ENCODE measurements at regions not wholly inside any gene's neighbourhood (a gene's known extent, or its start where the extent isn't known, plus 50 kb on each side); places are given as distances from the start of the nearest gene placed in this dataset.
"Not testable (repeated sequence)": the region's sequence is repeated elsewhere in the genome, so short reads cannot be mapped to it uniquely, and the experiment has no call there.

GRCh38 chr18:63071701-63072141 is 247.8 kb downstream of the BCL2 start:
- DNase-seq: no peak
- no peak overlapping the region for H3K27ac Mint-ChIP-seq
- peaks cover 10% of the 10 kb centered on the region for H3K4me1 Mint-ChIP-seq
- H3K4me3 Mint-ChIP-seq: no peak overlapping the region
- H3K36me3 Mint-ChIP-seq: no peaks in the 10 kb centered on the region
- H3K27me3 Mint-ChIP-seq: peaks cover 3% of the 10 kb centered on the region
- H3K9me3 Mint-ChIP-seq: no peaks in the 10 kb centered on the region

- Mint-ChIP-seq H3K9me3 (no peaks in the 10 kb centered on the region), H3K36me3 (no peaks in the 10 kb centered on the region), H3K27me3 (no peaks in the 10 kb centered on the region), H3K4me1 (peaks cover 10% of the 10 kb centered on the region), H3K4me3 (no peak overlapping the region), H3K27ac (no peak overlapping the region)
- no peak for DNase-seq
Observed at GRCh38 chr18:63070767-63071502, 248.6 kb downstream of the BCL2 start.

DNA sequence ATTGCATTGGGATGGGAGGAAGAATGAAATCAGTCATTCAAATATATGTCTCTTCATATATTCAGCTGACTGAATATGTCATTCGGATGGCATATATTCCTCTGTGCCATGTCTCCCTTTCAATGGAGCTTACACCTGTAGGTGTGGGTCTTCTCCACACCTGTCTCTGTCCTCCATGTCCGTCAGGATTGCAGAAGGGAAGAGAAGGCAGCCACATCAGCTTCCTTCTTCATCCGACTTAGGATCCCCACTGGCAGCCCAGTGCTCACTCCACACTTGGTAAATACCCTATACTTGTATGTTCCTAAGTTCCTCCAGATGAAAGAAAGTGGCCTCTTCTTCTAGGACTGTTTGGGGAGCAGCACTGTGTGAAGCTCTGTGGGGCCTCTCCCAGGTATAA is 250.1 kb downstream of the BCL2 start:
- Mint-ChIP-seq H3K9me3 (no peaks in the 10 kb centered on the region), H3K27ac (no peak overlapping the region), H3K4me1 (no peaks in the 10 kb centered on the region), H3K27me3 (no peaks in the 10 kb centered on the region), H3K4me3 (no peak overlapping the region), H3K36me3 (no peaks in the 10 kb centered on the region)
- no peak for DNase-seq

DNA sequence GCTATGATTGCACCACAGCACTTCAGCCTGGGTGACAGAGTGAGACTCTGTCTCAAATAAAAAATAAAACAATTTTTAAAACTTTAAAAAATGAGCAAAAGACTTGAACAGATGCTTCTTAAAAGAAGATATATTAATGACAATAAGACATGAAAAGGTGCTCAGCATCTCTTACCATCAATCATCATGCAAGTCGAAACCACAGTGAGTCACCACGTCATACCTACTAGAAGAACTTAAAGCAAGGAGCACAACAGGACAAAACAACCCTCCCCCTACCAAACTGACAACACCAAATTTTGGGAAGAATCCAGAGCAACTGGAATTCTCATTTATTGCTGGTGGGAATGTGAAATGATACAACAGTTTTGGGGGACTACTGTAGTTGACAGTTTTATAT is 251.6 kb downstream of the BCL2 start:
- Mint-ChIP-seq H3K4me1 (no peaks in the 10 kb centered on the region), H3K27me3 (no peaks in the 10 kb centered on the region), H3K4me3 (no peak overlapping the region), H3K27ac (no peak overlapping the region), H3K36me3 (no peaks in the 10 kb centered on the region), H3K9me3 (no peaks in the 10 kb centered on the region)
- no peak for DNase-seq

- H3K9me3 Mint-ChIP-seq: no peaks in the 10 kb centered on the region
- H3K36me3 Mint-ChIP-seq: no peaks in the 10 kb centered on the region
- no peak for DNase-seq
- H3K27ac Mint-ChIP-seq: no peak overlapping the region
- H3K4me3 Mint-ChIP-seq: no peak overlapping the region
- no peaks in the 10 kb centered on the region for H3K27me3 Mint-ChIP-seq
- no peaks in the 10 kb centered on the region for H3K4me1 Mint-ChIP-seq
Observed at GRCh38 chr18:63065172-63065571, 254.4 kb downstream of the BCL2 start.

DNA sequence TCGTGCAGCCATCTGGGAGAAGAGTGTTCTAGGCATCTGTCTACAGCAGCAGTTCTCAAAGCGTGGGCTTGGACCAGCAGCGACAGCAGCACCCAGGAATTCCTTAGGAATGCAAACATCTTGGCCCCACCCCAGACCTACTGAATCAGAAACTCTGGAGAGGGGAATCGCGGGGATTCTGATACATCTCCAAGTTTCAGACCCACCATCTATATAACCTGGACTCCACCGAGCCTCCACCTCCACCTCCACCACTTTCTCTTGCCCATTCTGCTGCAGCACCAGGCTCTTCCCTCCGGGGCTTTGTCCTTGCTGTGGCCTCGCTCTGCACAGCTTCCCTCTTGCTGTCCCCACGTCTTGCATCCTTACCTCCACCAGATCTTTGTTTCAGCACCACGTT is 256.4 kb downstream of the BCL2 start:
- H3K9me3 Mint-ChIP-seq: no peaks in the 10 kb centered on the region
- H3K27ac Mint-ChIP-seq: no peak overlapping the region
- H3K4me1 Mint-ChIP-seq: no peaks in the 10 kb centered on the region
- H3K36me3 Mint-ChIP-seq: no peaks in the 10 kb centered on the region
- no peak for DNase-seq
- no peak overlapping the region for H3K4me3 Mint-ChIP-seq
- no peaks in the 10 kb centered on the region for H3K27me3 Mint-ChIP-seq

DNA sequence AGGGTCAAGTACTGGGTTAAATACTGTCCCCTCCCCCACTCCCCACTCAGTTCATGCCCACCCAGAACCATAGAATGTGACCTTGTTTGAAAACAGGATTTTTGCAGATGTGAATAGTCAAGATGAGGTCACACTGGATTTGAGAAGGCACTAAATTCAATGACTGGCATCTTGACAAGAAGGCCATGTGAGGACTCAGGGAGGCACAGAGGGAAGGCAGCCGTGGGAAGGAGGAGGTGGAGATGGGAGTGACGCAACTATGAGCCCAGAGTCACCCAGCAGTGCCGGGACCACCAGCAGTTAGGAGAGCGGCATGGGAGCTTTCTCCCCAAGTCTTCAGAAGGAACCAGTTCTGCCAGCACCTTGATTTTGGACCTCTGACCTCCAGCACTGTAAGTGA is 257.3 kb downstream of the BCL2 start:
- no peak for DNase-seq
- no peaks in the 10 kb centered on the region for H3K27me3 Mint-ChIP-seq
- H3K4me3 Mint-ChIP-seq: no peak overlapping the region
- H3K27ac Mint-ChIP-seq: no peak overlapping the region
- H3K9me3 Mint-ChIP-seq: no peaks in the 10 kb centered on the region
- no peaks in the 10 kb centered on the region for H3K4me1 Mint-ChIP-seq
- H3K36me3 Mint-ChIP-seq: no peaks in the 10 kb centered on the region

DNA sequence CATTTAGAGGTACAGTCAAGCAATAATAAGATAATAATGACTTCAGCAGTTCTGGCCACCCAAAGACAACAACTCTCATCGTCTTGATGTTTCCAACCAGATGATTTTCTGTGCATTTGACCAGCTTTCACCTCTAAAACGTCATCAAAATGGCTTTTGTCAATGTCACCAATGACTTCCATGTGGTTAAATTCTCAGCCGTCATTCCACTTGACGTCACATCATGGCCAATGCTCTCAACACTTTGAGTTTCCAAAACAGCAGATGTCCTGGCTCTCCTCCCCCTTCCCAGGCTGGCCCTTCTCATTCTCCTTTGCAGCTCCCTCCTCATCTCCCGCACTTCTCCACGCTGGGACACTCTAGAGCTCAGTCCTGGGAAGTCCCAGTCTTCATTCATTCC is 258.3 kb downstream of the BCL2 start:
- H3K4me1 Mint-ChIP-seq: no peaks in the 10 kb centered on the region
- H3K9me3 Mint-ChIP-seq: no peaks in the 10 kb centered on the region
- H3K27ac Mint-ChIP-seq: no peak overlapping the region
- H3K27me3 Mint-ChIP-seq: no peaks in the 10 kb centered on the region
- H3K4me3 Mint-ChIP-seq: no peak overlapping the region
- DNase-seq: no peak
- H3K36me3 Mint-ChIP-seq: no peaks in the 10 kb centered on the region

DNA sequence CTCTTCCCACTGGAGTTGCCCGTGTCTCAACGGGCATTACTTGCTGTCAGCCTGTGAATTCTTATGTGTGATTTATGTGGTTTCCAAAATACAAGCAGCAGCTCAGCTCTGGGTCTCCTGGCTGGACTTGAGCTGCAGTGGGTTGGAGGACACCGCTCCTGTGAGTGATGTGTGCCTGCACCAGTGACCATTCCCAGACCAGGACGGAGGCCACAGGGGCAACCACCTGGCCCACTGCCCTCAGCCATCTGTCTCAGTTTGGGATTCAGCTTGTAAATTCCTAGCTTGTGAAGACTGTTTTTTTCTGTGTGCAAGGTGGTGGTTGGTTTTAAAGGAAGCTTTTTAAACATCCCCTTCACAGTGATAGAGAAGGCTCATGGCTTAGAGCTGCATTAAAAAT is 261.0 kb downstream of the BCL2 start:
- no peak overlapping the region for H3K27ac Mint-ChIP-seq
- no peak for DNase-seq
- H3K36me3 Mint-ChIP-seq: no peaks in the 10 kb centered on the region
- no peak overlapping the region for H3K4me3 Mint-ChIP-seq
- H3K4me1 Mint-ChIP-seq: peaks cover 4% of the 10 kb centered on the region
- no peaks in the 10 kb centered on the region for H3K9me3 Mint-ChIP-seq
- no peaks in the 10 kb centered on the region for H3K27me3 Mint-ChIP-seq

DNA sequence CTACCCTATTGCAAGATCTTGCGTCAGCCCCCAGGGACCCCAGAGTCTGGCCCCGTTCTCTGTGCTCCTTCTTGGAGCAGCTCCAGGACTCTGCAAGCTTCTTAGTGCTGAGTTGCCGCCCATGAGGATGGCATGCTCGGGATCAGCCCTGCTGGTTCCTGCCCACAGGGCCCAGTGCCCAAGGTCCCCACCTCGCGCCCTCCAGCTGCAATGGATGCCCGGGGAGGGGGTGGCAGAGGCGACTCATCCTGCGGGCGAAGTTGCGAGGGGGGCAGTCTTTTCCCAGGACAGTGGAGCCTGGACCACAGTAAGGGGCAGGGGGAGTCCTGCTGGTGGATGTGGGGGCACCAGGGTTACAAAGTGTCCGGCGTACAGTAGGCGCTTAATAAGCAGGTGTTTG is 261.9 kb downstream of the BCL2 start:
- H3K4me1 Mint-ChIP-seq: peaks cover 4% of the 10 kb centered on the region
- no peak overlapping the region for H3K4me3 Mint-ChIP-seq
- no peak for DNase-seq
- H3K27me3 Mint-ChIP-seq: no peaks in the 10 kb centered on the region
- no peaks in the 10 kb centered on the region for H3K36me3 Mint-ChIP-seq
- H3K27ac Mint-ChIP-seq: no peak overlapping the region
- H3K9me3 Mint-ChIP-seq: no peaks in the 10 kb centered on the region

DNA sequence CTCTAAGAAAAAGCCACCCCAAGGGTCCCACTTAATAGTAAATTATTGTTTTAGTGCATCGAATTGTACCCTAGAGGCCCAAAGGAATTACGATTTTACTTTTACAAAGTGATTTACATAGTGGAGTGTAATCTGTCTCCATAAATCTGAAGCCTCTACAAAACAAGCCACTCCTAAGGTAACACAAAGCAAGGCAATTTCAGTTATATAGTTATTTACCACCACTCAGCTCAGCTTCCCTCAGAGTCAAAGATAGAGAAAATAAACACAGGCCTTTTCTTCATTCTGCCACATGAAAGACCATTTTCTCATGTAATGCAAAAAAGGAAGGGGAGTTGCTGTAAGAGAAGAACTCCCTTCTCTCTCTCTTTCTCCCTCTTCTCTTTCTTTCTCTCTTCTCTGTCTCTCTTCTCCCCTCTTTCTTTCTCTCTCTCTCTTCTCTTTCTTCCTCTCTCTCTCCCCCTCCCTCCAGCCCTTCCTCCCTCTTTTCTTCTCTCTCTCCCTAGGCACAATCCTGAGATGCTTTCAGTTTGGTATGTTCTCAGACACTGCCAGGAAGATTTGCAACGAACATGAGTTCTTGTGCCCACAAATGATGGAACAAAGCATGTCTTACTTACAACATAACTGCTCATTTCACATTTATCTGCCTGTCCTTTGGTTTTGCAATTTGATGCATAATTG is 264.5 kb downstream of the BCL2 start:
- Mint-ChIP-seq H3K36me3 (no peaks in the 10 kb centered on the region), H3K9me3 (no peaks in the 10 kb centered on the region), H3K4me3 (no peak overlapping the region), H3K4me1 (peaks cover 5% of the 10 kb centered on the region), H3K27me3 (no peaks in the 10 kb centered on the region), H3K27ac (no peak overlapping the region)
- no peak for DNase-seq

GRCh38 chr18:63051928-63052327 is 267.6 kb downstream of the BCL2 start:
- H3K4me3 Mint-ChIP-seq: no peak overlapping the region

GRCh38 chr18:63050667-63051395 is 268.7 kb downstream of the BCL2 start:
- not testable (repeated sequence) for H3K4me3 Mint-ChIP-seq, H3K27me3 Mint-ChIP-seq, H3K27ac Mint-ChIP-seq

More at GRCh38 chr18:63051928-63052327, 267.6 kb downstream of the BCL2 start:
- peaks cover 10% of the 10 kb centered on the region for H3K4me1 Mint-ChIP-seq
- DNase-seq: no peak
- no peaks in the 10 kb centered on the region for H3K36me3 Mint-ChIP-seq
- H3K27me3 Mint-ChIP-seq: peaks cover 5% of the 10 kb centered on the region
- no peaks in the 10 kb centered on the region for H3K9me3 Mint-ChIP-seq
- H3K27ac Mint-ChIP-seq: no peak overlapping the region

GRCh38 chr18:63046375-63046774 is 273.2 kb downstream of the BCL2 start:
- peaks cover 4% of the 10 kb centered on the region for H3K9me3 Mint-ChIP-seq
- peaks cover 7% of the 10 kb centered on the region for H3K36me3 Mint-ChIP-seq

More at GRCh38 chr18:63050667-63051395, 268.7 kb downstream of the BCL2 start:
- not testable (repeated sequence) for H3K4me1 Mint-ChIP-seq, DNase-seq, H3K9me3 Mint-ChIP-seq, H3K36me3 Mint-ChIP-seq

GRCh38 chr18:63043516-63043915 is 276.1 kb downstream of the BCL2 start:
- Mint-ChIP-seq H3K4me1 (peaks cover 18% of the 10 kb centered on the region), H3K27me3 (peaks cover 3% of the 10 kb centered on the region)

More at GRCh38 chr18:63046375-63046774, 273.2 kb downstream of the BCL2 start:
- no peak overlapping the region for H3K27ac Mint-ChIP-seq
- no peak for DNase-seq
- peaks cover 7% of the 10 kb centered on the region for H3K27me3 Mint-ChIP-seq
- H3K4me3 Mint-ChIP-seq: no peak overlapping the region
- peaks cover 11% of the 10 kb centered on the region for H3K4me1 Mint-ChIP-seq

More at GRCh38 chr18:63043516-63043915, 276.1 kb downstream of the BCL2 start:
- no peak overlapping the region for H3K27ac Mint-ChIP-seq
- peaks cover 8% of the 10 kb centered on the region for H3K9me3 Mint-ChIP-seq
- DNase-seq: no peak
- peaks cover 9% of the 10 kb centered on the region for H3K36me3 Mint-ChIP-seq
- H3K4me3 Mint-ChIP-seq: no peak overlapping the region

All from activated naive CD8-positive, alpha-beta T cell treated with anti-CD3 and anti-CD28 coated beads for 36 hours (primary cell).